GM23338 (cell line): ENCODE measurements at regions not wholly inside any gene's neighbourhood (a gene's known extent, or its start where the extent isn't known, plus 50 kb on each side); places are given as distances from the start of the nearest gene placed in this dataset.

Source experiments
- ATAC-seq: fragments of 200-7000 bp; cut with Tn5 transposase; 3 replicates; pipeline ENCODE4 v1.9.1; 2020
- DNase-seq: peaks from one replicate; pipeline ENCODE4 v3.0.0-alpha.2; 2015; ENCODE audit warnings: low spot score
- H2AFZ ChIP-seq: fragments of 200-600 bp; sonication (generic); 2 replicates; pipeline ENCODE4 v1.8.0; 2016; ENCODE audit warnings: antibody characterized with exemption, mild to moderate bottlenecking, moderate library complexity
- H3F3A ChIP-seq: fragments of 200-600 bp; sonication (generic); replicated peaks from 2 replicates; pipeline ENCODE4 v1.8.0; 2017; ENCODE audit warnings: antibody characterized with exemption, mixed run types, low read depth
- H3K27ac ChIP-seq: fragments of 200-600 bp; sonication (generic); 2 replicates; pipeline ENCODE4 v1.6.1; 2016; ENCODE audit warnings: low read depth
- H3K27me3 ChIP-seq: fragments of 200-600 bp; sonication (generic); 2 replicates; pipeline ENCODE4 v1.8.0; 2016; ENCODE audit warnings: mild to moderate bottlenecking, mixed run types, moderate library complexity; ENCODE audit not compliant: insufficient read depth
- H3K36me3 ChIP-seq: fragments of 200-600 bp; sonication (generic); 2 replicates; pipeline ENCODE4 v1.8.0; 2016; ENCODE audit warnings: mild to moderate bottlenecking; ENCODE audit not compliant: insufficient read depth
- H3K4me1 ChIP-seq: fragments of 200-600 bp; sonication (generic); 2 replicates; pipeline ENCODE4 v1.8.0; 2016; ENCODE audit warnings: mild to moderate bottlenecking, moderate library complexity; ENCODE audit not compliant: insufficient read depth
- H3K4me2 ChIP-seq: fragments of 200-600 bp; sonication (generic); 2 replicates; pipeline ENCODE4 v1.7.1; 2017; ENCODE audit warnings: mixed run types
- H3K4me3 ChIP-seq: fragments of 200-600 bp; sonication (generic); 2 replicates; pipeline ENCODE4 v1.6.1; 2016; ENCODE audit warnings: mixed run types
- H3K79me2 ChIP-seq: fragments of 200-600 bp; sonication (generic); replicated peaks from 2 replicates; pipeline ENCODE4 v1.8.0; 2017; ENCODE audit warnings: mild to moderate bottlenecking; ENCODE audit not compliant: insufficient read depth
- H3K9me2 ChIP-seq: fragments of 200-600 bp; sonication (generic); 2 replicates; pipeline ENCODE4 v1.8.0; 2017; ENCODE audit not compliant: insufficient read depth
- H4K20me1 ChIP-seq: fragments of 200-600 bp; sonication (generic); replicated peaks from 2 replicates; pipeline ENCODE4 v1.8.0; 2017; ENCODE audit warnings: mild to moderate bottlenecking; ENCODE audit not compliant: insufficient read depth
- H3K27ac Mint-ChIP-seq: 2 replicates; pipeline ENCODE4 v1.8.0; 2020; ENCODE audit warnings: inconsistent platforms, mild to moderate bottlenecking, moderate library complexity, mixed read lengths
- H3K27me3 Mint-ChIP-seq: 3 replicates; pipeline ENCODE4 v1.8.0; 2022; ENCODE audit warnings: low read depth, mild to moderate bottlenecking, moderate library complexity, mixed read lengths, inconsistent platforms; ENCODE audit not compliant: insufficient read depth, poor library complexity
- H3K36me3 Mint-ChIP-seq: 3 replicates; pipeline ENCODE4 v1.8.0; 2021; ENCODE audit warnings: low read depth, mild to moderate bottlenecking, inconsistent platforms, moderate library complexity, mixed read lengths
- H3K4me1 Mint-ChIP-seq: 3 replicates; pipeline ENCODE4 v1.8.0; 2020; ENCODE audit warnings: mild to moderate bottlenecking, inconsistent platforms, mixed read lengths
- H3K4me3 Mint-ChIP-seq: 3 replicates; pipeline ENCODE4 v1.8.0; 2021; ENCODE audit warnings: moderate library complexity, mild to moderate bottlenecking, inconsistent platforms, mixed read lengths
- H3K9me3 Mint-ChIP-seq: 3 replicates; pipeline ENCODE4 v1.8.0; 2020; ENCODE audit warnings: moderate library complexity, mild to moderate bottlenecking, inconsistent platforms, mixed read lengths
- CREB1 ChIP-seq: fragments of 250-450 bp; sonication (Bioruptor Pico); IDR thresholded peaks from 2 replicates; pipeline ENCODE4 v1.5.0; 2020; ENCODE audit warnings: low read depth, mild to moderate bottlenecking, moderate library complexity
- CTCF ChIP-seq, 2 experiments: fragments of 200-600 bp in 1 of 2; sonication (generic) in 1 of 2; conservative IDR thresholded peaks; 2 replicates each; pipeline versions ENCODE4 v1.5.1 to v1.6.1; 2016 to 2017; ENCODE audit warnings: antibody characterized with exemption in 2 of 2, low read depth in 2 of 2, mild to moderate bottlenecking in 2 of 2, moderate library complexity in 1 of 2
- ETS1 ChIP-seq: IDR thresholded peaks from 2 replicates; pipeline ENCODE4 v1.6.1; 2016; ENCODE audit warnings: antibody characterized with exemption
- EZH2 ChIP-seq: fragments of 200-600 bp; sonication (generic); IDR thresholded peaks from one replicate; pipeline ENCODE4 v1.8.0; 2017; ENCODE audit warnings: antibody characterized with exemption, mild to moderate bottlenecking, low read depth; ENCODE audit not compliant: unreplicated experiment
- EZH2phosphoT487 ChIP-seq: fragments of 200-600 bp; sonication (generic); IDR thresholded peaks from one replicate; pipeline ENCODE4 v1.8.1; 2018; ENCODE audit warnings: antibody characterized with exemption; ENCODE audit not compliant: unreplicated experiment
- JUNB ChIP-seq: IDR thresholded peaks from one replicate; pipeline ENCODE4 v1.6.1; 2016; ENCODE audit warnings: antibody characterized with exemption; ENCODE audit not compliant: unreplicated experiment
- NANOG ChIP-seq: IDR thresholded peaks from 2 replicates; pipeline ENCODE4 v1.6.1; 2016; ENCODE audit warnings: antibody characterized with exemption, borderline replicate concordance
- POLR2AphosphoS5 ChIP-seq: IDR thresholded peaks from 2 replicates; pipeline ENCODE4 v1.6.1; 2016; ENCODE audit warnings: antibody characterized with exemption, low read depth
- STAT1 ChIP-seq: IDR thresholded peaks from one replicate; pipeline ENCODE4 v1.6.1; 2016; ENCODE audit warnings: antibody characterized with exemption; ENCODE audit not compliant: unreplicated experiment
- ZNF114 ChIP-seq: fragments of 250-450 bp; sonication (Bioruptor Pico); IDR thresholded peaks from 2 replicates; pipeline ENCODE4 v1.5.0; 2020; ENCODE audit warnings: mild to moderate bottlenecking, moderate library complexity
- ZNF331 ChIP-seq: fragments of 250-450 bp; sonication (Bioruptor Pico); IDR thresholded peaks from 2 replicates; pipeline ENCODE4 v1.5.0; 2020; ENCODE audit warnings: low read depth, mild to moderate bottlenecking, moderate library complexity
- ZNF462 ChIP-seq: fragments of 250-450 bp; sonication (Bioruptor Pico); IDR thresholded peaks from 2 replicates; pipeline ENCODE4 v1.5.0; 2020; ENCODE audit warnings: mild to moderate bottlenecking, moderate library complexity
- TF ChIP-seq, protein P1 (sequence below): IDR thresholded peaks from one replicate; pipeline ENCODE4 v1.6.1; 2018; ENCODE audit warnings: antibody characterized with exemption; ENCODE audit not compliant: unreplicated experiment

DNA sequence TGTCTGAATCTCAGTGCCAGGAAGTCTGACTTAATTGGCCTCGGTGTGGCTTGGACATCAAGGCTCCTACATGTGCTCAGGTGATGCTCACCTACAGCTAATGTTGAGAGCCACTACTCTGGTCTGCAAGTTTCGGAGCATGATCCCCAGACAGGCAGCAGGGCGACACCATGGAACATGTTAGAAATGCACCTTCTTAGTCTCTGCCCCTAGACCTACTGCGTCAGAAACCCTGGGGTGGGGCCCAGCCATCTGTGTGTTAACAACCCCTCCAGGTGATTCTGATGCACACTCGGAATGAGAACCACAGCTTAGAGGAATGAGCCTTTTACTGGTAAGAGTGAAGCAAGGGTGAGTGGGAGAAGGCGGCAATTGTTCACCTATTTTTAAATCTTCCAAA, 86.9 kb upstream of the NABP1 start:
- no peaks in the 10 kb centered on the region for H3K4me1 Mint-ChIP-seq
- H3K27ac Mint-ChIP-seq, result no peak overlapping the region
- H3K27me3 Mint-ChIP-seq, result peaks cover 4% of the 10 kb centered on the region
- Histone ChIP-seq H3K79me2 (no peaks in the 10 kb centered on the region), H3K27ac (no peak overlapping the region), H3K9me2 (no peaks in the 10 kb centered on the region), H3F3A (no peaks in the 10 kb centered on the region), H3K4me3 (no peak overlapping the region), H3K27me3 (no peaks in the 10 kb centered on the region), H4K20me1 (no peaks in the 10 kb centered on the region), H2AFZ (no peak overlapping the region), H3K4me2 (no peak overlapping the region), H3K4me1 (no peaks in the 10 kb centered on the region), H3K36me3 (no peaks in the 10 kb centered on the region)
- no peaks in the 10 kb centered on the region for H3K36me3 Mint-ChIP-seq
- no peaks in the 10 kb centered on the region for H3K9me3 Mint-ChIP-seq
- H3K4me3 Mint-ChIP-seq, result no peak overlapping the region
- DNase-seq (no peak), ATAC-seq (no peak)
- TF ChIP-seq ZNF462 (CRISPR knock-in tag), result no peak
- no peak for TF ChIP-seq ETS1
- no peak for TF ChIP-seq EZH2
- TF ChIP-seq STAT1, result no peak
- no peak for TF ChIP-seq EZH2phosphoT487
- TF ChIP-seq NANOG, result no peak
- no peak for TF ChIP-seq JUNB
- TF ChIP-seq CREB1 (CRISPR knock-in tag), result no peak
- no peak for TF ChIP-seq ZNF331 (CRISPR knock-in tag)
- no peak for TF ChIP-seq CTCF (conservative IDR thresholded peaks at IDR 0.05; ENCODE audit: low read depth in 2 of 2)
- TF ChIP-seq, protein P1, sequence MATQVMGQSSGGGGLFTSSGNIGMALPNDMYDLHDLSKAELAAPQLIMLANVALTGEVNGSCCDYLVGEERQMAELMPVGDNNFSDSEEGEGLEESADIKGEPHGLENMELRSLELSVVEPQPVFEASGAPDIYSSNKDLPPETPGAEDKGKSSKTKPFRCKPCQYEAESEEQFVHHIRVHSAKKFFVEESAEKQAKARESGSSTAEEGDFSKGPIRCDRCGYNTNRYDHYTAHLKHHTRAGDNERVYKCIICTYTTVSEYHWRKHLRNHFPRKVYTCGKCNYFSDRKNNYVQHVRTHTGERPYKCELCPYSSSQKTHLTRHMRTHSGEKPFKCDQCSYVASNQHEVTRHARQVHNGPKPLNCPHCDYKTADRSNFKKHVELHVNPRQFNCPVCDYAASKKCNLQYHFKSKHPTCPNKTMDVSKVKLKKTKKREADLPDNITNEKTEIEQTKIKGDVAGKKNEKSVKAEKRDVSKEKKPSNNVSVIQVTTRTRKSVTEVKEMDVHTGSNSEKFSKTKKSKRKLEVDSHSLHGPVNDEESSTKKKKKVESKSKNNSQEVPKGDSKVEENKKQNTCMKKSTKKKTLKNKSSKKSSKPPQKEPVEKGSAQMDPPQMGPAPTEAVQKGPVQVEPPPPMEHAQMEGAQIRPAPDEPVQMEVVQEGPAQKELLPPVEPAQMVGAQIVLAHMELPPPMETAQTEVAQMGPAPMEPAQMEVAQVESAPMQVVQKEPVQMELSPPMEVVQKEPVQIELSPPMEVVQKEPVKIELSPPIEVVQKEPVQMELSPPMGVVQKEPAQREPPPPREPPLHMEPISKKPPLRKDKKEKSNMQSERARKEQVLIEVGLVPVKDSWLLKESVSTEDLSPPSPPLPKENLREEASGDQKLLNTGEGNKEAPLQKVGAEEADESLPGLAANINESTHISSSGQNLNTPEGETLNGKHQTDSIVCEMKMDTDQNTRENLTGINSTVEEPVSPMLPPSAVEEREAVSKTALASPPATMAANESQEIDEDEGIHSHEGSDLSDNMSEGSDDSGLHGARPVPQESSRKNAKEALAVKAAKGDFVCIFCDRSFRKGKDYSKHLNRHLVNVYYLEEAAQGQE, result no peak
- TF ChIP-seq POLR2AphosphoS5, result no peak
- TF ChIP-seq ZNF114 (CRISPR knock-in tag), result no peak
